GM20000 (cell line): ENCODE measurements at regions not wholly inside any gene's neighbourhood (a gene's known extent, or its start where the extent isn't known, plus 50 kb on each side); places are given as distances from the start of the nearest gene placed in this dataset.

ENCODE experiments used
- DNase-seq: peaks from one replicate; pipeline ENCODE4 v3.0.0; 2012; ENCODE audit warnings: low spot score
- CTCF ChIP-seq: IDR thresholded peaks from 2 replicates; pipeline ENCODE4 v1.5.1; 2012; ENCODE audit warnings: mild to moderate bottlenecking, control low read depth; ENCODE audit errors: extremely low read depth, missing control alignments

GRCh38 chr18:54080858-54081257 lies 143.6 kb downstream of the MBD2 start:
- TF ChIP-seq CTCF: no peak
- no peak for DNase-seq

- DNase-seq: no peak
- no peak for TF ChIP-seq CTCF
Observed at GRCh38 chr18:54076166-54076565, 148.3 kb downstream of the MBD2 start.

GRCh38 chr18:54075689-54076088 lies 148.8 kb downstream of the MBD2 start:
- no peak for TF ChIP-seq CTCF
- DNase-seq: no peak

GRCh38 chr18:54069729-54070128 lies 154.7 kb downstream of the MBD2 start:
- DNase-seq: no peak
- no peak for TF ChIP-seq CTCF

- no peak for TF ChIP-seq CTCF
- DNase-seq: no peak
Observed at GRCh38 chr18:54060343-54061005, 164.0 kb downstream of the MBD2 start.

- no peak for TF ChIP-seq CTCF
- no peak for DNase-seq
Observed at GRCh38 chr18:54052732-54053429, 171.6 kb downstream of the MBD2 start.

- no peak for DNase-seq
- TF ChIP-seq CTCF: no peak
Observed at GRCh38 chr18:54052259-54052658, 172.2 kb downstream of the MBD2 start.
